HCT116 (cell line): ENCODE measurements at regions not wholly inside any gene's neighbourhood (a gene's known extent, or its start where the extent isn't known, plus 50 kb on each side); places are given as distances from the start of the nearest gene placed in this dataset.

Experiments
- ATAC-seq: fragments of 200-7000 bp; cut with Tn5 transposase; 2 replicates; pipeline ENCODE4 v1.9.1; 2020; ENCODE audit warnings: mild to moderate bottlenecking, moderate library complexity
- BruUV-seq: library from RNA; stranded (reverse); fragments of 400-500 nt; replicated peaks from 2 replicates; lab custom pipeline; 2021; lab: Mats Ljungman, UMichigan
- CTCF ChIA-PET: fragments of 300-600 bp; sonication (Branson Sonifier 250); formaldehyde crosslinking; loops from one replicate; lab custom pipeline; 2021; ENCODE audit warnings: antibody characterized with exemption; lab: Charles Lee
- POLR2A ChIA-PET: fragments of 300-600, 350-600 bp; sonication (Branson Sonifier 250); formaldehyde crosslinking; loops from one replicate; lab custom pipeline; 2021; ENCODE audit warnings: antibody characterized with exemption; lab: Charles Lee
- RAD21 ChIA-PET, 2 experiments: fragments of 300-600 bp; sonication (Branson Sonifier 250); formaldehyde crosslinking; loops; one replicate each; lab custom pipeline; 2023; ENCODE audit warnings: low total read pairs in 2 of 2; ENCODE audit not compliant: uncharacterized antibody in 2 of 2, unreplicated experiment in 2 of 2, low non-redundant PET in 1 of 2; lab: Charles Lee
- DNase-seq: peaks from one replicate; pipeline ENCODE4 v3.0.0-alpha.2; 2010; ENCODE audit warnings: low read depth, low spot score
- H2AFZ ChIP-seq: fragments of 200-600 bp; shearing (Covaris generic), sonication (generic); 2 replicates; pipeline ENCODE4 v1.6.1; 2017; ENCODE audit warnings: low read depth, mixed run types, mixed read lengths, antibody characterized with exemption, low read length; ENCODE audit not compliant: poor library complexity, severe bottlenecking
- H3K27ac ChIP-seq: 2 replicates; pipeline ENCODE4 v1.5.1; 2012; ENCODE audit warnings: low read depth, low read length
- H3K27me3 ChIP-seq: fragments of 200-600 bp; sonication (generic); 2 replicates; pipeline ENCODE4 v1.6.1; 2016; ENCODE audit warnings: mixed run types, low read length, mixed read lengths; ENCODE audit not compliant: insufficient read depth
- H3K36me3 ChIP-seq, 2 experiments: fragments of 200-500 bp in 1 of 2; fragments of 200-600 bp in 1 of 2; sonication (Bioruptor generic) in 1 of 2; sonication (generic) in 1 of 2; 2 replicates each; pipeline versions ENCODE4 v1.5.1 to v1.6.1; 2014 to 2016; ENCODE audit warnings: low read length in 2 of 2, inconsistent platforms in 1 of 2, mixed read lengths in 1 of 2, mixed run types in 1 of 2; ENCODE audit not compliant: insufficient read depth in 2 of 2, control insufficient read depth in 1 of 2
- H3K4me1 ChIP-seq, 2 experiments: fragments of 200-600 bp in 1 of 2; sonication (generic) in 1 of 2; 2 replicates each; pipeline versions ENCODE4 v1.5.1 to v1.6.1; 2012 to 2017; ENCODE audit warnings: low read length in 2 of 2, inconsistent platforms in 1 of 2, mild to moderate bottlenecking in 1 of 2, mixed read lengths in 1 of 2, mixed run types in 1 of 2, moderate library complexity in 1 of 2; ENCODE audit not compliant: insufficient read depth in 2 of 2, control insufficient read depth in 1 of 2
- H3K4me2 ChIP-seq: fragments of 200-600 bp; sonication (generic); 2 replicates; pipeline ENCODE4 v1.6.1; 2017; ENCODE audit warnings: mixed run types, low read length, mixed read lengths
- H3K4me3 ChIP-seq, 2 experiments: fragments of 200-600 bp in 1 of 2; sonication (generic) in 1 of 2; replicated peaks in 1 of 2; 2 replicates each; pipeline ENCODE4 v1.5.1; 2011 to 2016; ENCODE audit warnings: low read length in 2 of 2, control low read depth in 1 of 2, low read depth in 1 of 2, mild to moderate bottlenecking in 1 of 2, mixed read lengths in 1 of 2, mixed run types in 1 of 2
- H3K79me2 ChIP-seq: fragments of 200-600 bp; sonication (generic); 2 replicates; pipeline ENCODE4 v1.6.1; 2017; ENCODE audit warnings: mild to moderate bottlenecking, mixed run types, low read length, moderate library complexity, mixed read lengths; ENCODE audit not compliant: insufficient read depth
- H3K9ac ChIP-seq: fragments of 200-600 bp; sonication (generic); 2 replicates; pipeline ENCODE4 v1.6.1; 2016; ENCODE audit warnings: low read length, mixed read lengths
- H3K9me2 ChIP-seq: fragments of 200-600 bp; sonication (generic), shearing (Covaris generic); 2 replicates; pipeline ENCODE4 v1.6.1; 2017; ENCODE audit warnings: mixed run types, mild to moderate bottlenecking, moderate library complexity; ENCODE audit not compliant: insufficient read depth
- H3K9me3 ChIP-seq, 2 experiments: fragments of 200-500 bp in 1 of 2; fragments of 200-600 bp in 1 of 2; sonication (Bioruptor generic) in 1 of 2; sonication (generic) in 1 of 2; 2 replicates each; pipeline ENCODE4 v1.6.1; 2014 to 2017; ENCODE audit warnings: low read length in 2 of 2, mixed read lengths in 2 of 2, inconsistent platforms in 1 of 2, low read depth in 1 of 2, mild to moderate bottlenecking in 1 of 2, mixed run types in 1 of 2, moderate library complexity in 1 of 2; ENCODE audit not compliant: control insufficient read depth in 1 of 2, insufficient read depth in 1 of 2
- H4K20me1 ChIP-seq: fragments of 200-600 bp; sonication (generic), shearing (Covaris generic); 2 replicates; pipeline ENCODE4 v1.6.1; 2017; ENCODE audit warnings: mixed run types, mild to moderate bottlenecking, moderate library complexity; ENCODE audit not compliant: insufficient read depth
- EGR1 ChIP-seq: IDR thresholded peaks from 2 replicates; pipeline ENCODE4 v1.6.1; 2012; ENCODE audit warnings: low read depth
- FOSL1 ChIP-seq: IDR thresholded peaks from 2 replicates; pipeline ENCODE4 v1.6.1; 2012; ENCODE audit warnings: low read depth
- POLR2AphosphoS5 ChIP-seq: IDR thresholded peaks from 2 replicates; pipeline ENCODE4 v1.6.1; 2011; ENCODE audit warnings: mild to moderate bottlenecking, low read depth, low read length, moderate library complexity
- RAD21 ChIP-seq: IDR thresholded peaks from 2 replicates; pipeline ENCODE4 v1.6.1; 2012; ENCODE audit warnings: low read depth, mild to moderate bottlenecking
- SP1 ChIP-seq: IDR thresholded peaks from 2 replicates; pipeline ENCODE4 v1.6.1; 2012; ENCODE audit warnings: low read depth
- SRF ChIP-seq: IDR thresholded peaks from 2 replicates; pipeline ENCODE4 v1.6.1; 2012; ENCODE audit warnings: low read depth
- TCF7L2 ChIP-seq: IDR thresholded peaks from 2 replicates; pipeline ENCODE4 v1.7.0; 2011; ENCODE audit warnings: borderline replicate concordance, inconsistent platforms; ENCODE audit not compliant: insufficient read depth, insufficient read length; ENCODE audit errors: extremely low read depth
- YY1 ChIP-seq: IDR thresholded peaks from 2 replicates; pipeline ENCODE4 v1.6.1; 2011; ENCODE audit warnings: low read length, low read depth, moderate library complexity, mild to moderate bottlenecking; ENCODE audit not compliant: insufficient replicate concordance; ENCODE audit errors: extremely low read depth
- ZNF274 ChIP-seq: fragments of 200-500 bp; sonication (Bioruptor generic); IDR thresholded peaks from 2 replicates; pipeline ENCODE4 v1.6.1; 2014; ENCODE audit warnings: mild to moderate bottlenecking, low read depth, low read length, inconsistent platforms
- intact Hi-C: fragments of 100-400 bp; cut with micrococcal nuclease; formaldehyde crosslinking; loops from 2 replicates; pipeline ENCODE4 v1.10.0; 2022
- TF ChIP-seq, protein P1 (sequence below): IDR thresholded peaks from 2 replicates; pipeline ENCODE4 v1.6.1; 2012; ENCODE audit warnings: low read depth
- TF ChIP-seq, protein P2 (sequence below): IDR thresholded peaks from 2 replicates; pipeline ENCODE4 v1.6.1; 2011; ENCODE audit warnings: mild to moderate bottlenecking, low read length, moderate library complexity; ENCODE audit not compliant: insufficient replicate concordance; ENCODE audit errors: extremely low read depth

DNA sequence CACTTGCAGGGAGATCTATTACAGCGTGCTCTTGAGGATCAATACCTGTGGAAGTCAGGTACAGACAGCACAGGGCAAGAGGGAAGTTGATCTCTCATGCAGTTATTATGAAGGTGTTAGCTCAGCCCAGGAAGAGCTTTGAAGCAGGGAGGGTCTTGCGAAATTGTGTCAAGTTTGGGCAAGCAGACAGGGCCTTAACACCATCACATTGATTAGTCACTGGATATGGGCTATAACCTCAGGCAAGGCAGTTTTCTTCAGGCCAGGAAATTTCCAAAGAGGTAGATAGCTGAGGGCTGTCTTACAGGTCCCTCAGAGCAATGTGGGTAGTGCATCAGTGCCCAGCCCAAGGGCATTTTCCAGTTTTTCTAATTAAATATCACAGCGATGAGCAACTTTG is 643.8 kb downstream of the DHX35 start:
- H3K9me3 ChIP-seq, result peaks cover 5 to 13% of the 10 kb centered on the region in 2 experiments; a peak in 2 of 4 replicates
- CTCF ChIA-PET, result no interaction called here

DNA sequence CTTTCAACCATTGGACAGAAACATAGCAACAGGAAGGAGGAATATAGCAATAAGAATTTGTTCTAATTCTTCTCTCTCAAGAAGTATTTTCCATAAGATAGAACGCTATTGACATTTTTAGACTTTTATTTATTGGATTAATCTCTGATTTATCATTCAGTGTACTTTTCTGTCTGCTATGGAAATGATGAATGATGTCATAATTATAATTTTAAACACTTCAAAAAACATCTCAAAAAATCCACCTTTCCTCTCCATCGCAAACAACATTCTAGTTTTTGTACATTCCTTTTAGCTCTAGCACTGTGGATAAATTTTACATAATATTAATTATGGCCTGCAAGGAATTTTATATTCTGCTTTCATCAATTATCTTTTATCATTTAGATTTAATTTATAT is 643.2 kb downstream of the DHX35 start:
- Histone ChIP-seq H3K4me2 (no peak overlapping the region), H3K9ac (no peak overlapping the region), H3K9me2 (no peaks in the 10 kb centered on the region), H3K9me3 (peaks cover 5 to 15% of the 10 kb centered on the region in 2 experiments; a peak in 2 of 4 replicates), H3K27me3 (no peaks in the 10 kb centered on the region), H3K4me3 (no peak overlapping the region), H3K79me2 (no peaks in the 10 kb centered on the region), H3K4me1 (no peaks in the 10 kb centered on the region), H3K36me3 (no peaks in the 10 kb centered on the region), H4K20me1 (no peaks in the 10 kb centered on the region), H2AFZ (no peak overlapping the region), H3K27ac (no peak overlapping the region)
- no peak for ATAC-seq
- no TSS peak for BruUV-seq
- POLR2A ChIA-PET, result no interaction called here
- DNase-seq, result no peak
- CTCF ChIA-PET, result no interaction called here
- TF ChIP-seq FOSL1 (no peak), POLR2AphosphoS5 (no peak), SP1 (no peak), ZNF274 (no peak), RAD21 (no peak), SRF (no peak), EGR1 (no peak), TCF7L2 (no peak)
- TF ChIP-seq, protein P1, sequence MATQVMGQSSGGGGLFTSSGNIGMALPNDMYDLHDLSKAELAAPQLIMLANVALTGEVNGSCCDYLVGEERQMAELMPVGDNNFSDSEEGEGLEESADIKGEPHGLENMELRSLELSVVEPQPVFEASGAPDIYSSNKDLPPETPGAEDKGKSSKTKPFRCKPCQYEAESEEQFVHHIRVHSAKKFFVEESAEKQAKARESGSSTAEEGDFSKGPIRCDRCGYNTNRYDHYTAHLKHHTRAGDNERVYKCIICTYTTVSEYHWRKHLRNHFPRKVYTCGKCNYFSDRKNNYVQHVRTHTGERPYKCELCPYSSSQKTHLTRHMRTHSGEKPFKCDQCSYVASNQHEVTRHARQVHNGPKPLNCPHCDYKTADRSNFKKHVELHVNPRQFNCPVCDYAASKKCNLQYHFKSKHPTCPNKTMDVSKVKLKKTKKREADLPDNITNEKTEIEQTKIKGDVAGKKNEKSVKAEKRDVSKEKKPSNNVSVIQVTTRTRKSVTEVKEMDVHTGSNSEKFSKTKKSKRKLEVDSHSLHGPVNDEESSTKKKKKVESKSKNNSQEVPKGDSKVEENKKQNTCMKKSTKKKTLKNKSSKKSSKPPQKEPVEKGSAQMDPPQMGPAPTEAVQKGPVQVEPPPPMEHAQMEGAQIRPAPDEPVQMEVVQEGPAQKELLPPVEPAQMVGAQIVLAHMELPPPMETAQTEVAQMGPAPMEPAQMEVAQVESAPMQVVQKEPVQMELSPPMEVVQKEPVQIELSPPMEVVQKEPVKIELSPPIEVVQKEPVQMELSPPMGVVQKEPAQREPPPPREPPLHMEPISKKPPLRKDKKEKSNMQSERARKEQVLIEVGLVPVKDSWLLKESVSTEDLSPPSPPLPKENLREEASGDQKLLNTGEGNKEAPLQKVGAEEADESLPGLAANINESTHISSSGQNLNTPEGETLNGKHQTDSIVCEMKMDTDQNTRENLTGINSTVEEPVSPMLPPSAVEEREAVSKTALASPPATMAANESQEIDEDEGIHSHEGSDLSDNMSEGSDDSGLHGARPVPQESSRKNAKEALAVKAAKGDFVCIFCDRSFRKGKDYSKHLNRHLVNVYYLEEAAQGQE, result no peak
- TF ChIP-seq, protein P2, sequence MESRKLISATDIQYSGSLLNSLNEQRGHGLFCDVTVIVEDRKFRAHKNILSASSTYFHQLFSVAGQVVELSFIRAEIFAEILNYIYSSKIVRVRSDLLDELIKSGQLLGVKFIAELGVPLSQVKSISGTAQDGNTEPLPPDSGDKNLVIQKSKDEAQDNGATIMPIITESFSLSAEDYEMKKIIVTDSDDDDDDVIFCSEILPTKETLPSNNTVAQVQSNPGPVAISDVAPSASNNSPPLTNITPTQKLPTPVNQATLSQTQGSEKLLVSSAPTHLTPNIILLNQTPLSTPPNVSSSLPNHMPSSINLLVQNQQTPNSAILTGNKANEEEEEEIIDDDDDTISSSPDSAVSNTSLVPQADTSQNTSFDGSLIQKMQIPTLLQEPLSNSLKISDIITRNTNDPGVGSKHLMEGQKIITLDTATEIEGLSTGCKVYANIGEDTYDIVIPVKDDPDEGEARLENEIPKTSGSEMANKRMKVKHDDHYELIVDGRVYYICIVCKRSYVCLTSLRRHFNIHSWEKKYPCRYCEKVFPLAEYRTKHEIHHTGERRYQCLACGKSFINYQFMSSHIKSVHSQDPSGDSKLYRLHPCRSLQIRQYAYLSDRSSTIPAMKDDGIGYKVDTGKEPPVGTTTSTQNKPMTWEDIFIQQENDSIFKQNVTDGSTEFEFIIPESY, result no peak
- RAD21 ChIA-PET, result no interaction called here
- intact Hi-C loops, result no loop called here

More for the DNA sequence above, 643.8 kb downstream of the DHX35 start:
- RAD21 ChIA-PET, result no interaction called here
- no peaks in the 10 kb centered on the region for H3K27me3 ChIP-seq
- no peak overlapping the region for H3K27ac ChIP-seq
- H3K9me2 ChIP-seq, result no peaks in the 10 kb centered on the region
- H3K36me3 ChIP-seq, result no peaks in the 10 kb centered on the region
- H2AFZ ChIP-seq, result no peak overlapping the region
- no peaks in the 10 kb centered on the region for H4K20me1 ChIP-seq
- intact Hi-C loops, result no loop called here
- no TSS peak for BruUV-seq
- no peak for DNase-seq
- H3K4me3 ChIP-seq, result no peak overlapping the region
- H3K4me1 ChIP-seq, result no peaks in the 10 kb centered on the region
- POLR2A ChIA-PET, result no interaction called here
- no peak for TF ChIP-seq YY1
- TF ChIP-seq, protein P2, result no peak
- H3K79me2 ChIP-seq, result no peaks in the 10 kb centered on the region
- H3K4me2 ChIP-seq, result no peak overlapping the region
- no peak overlapping the region for H3K9ac ChIP-seq
- no peak for ATAC-seq
